ENCODE measurements at regions not wholly inside any gene's neighbourhood (a gene's known extent, or its start where the extent isn't known, plus 50 kb on each side); places are given as distances from the start of the nearest gene placed in this dataset.

GRCh38 chr5:158561562-158562190 lies 538.0 kb downstream of the EBF1 start:
- intact Hi-C loops (cut with micrococcal nuclease; ENCODE audit: unreplicated experiment), result no loop called here
- peaks cover 26% of the 10 kb centered on the region for H3K4me1 ChIP-seq (ENCODE audit: control insufficient read depth, insufficient read depth, low read length)
- ChIA-PET RAD21 (ENCODE audit: unreplicated experiment) (interaction anchor here (2.0 kb wide), 1 partner anchor 127 kb away, joined by 6 read pairs; no protein-coding TSS in a partner anchor), CTCF (interaction anchor here (1.0 to 1.3 kb wide), 4 partner anchors 11 to 544 kb away, joined by 3 read pairs; no protein-coding TSS in a partner anchor), SMC1A (ENCODE audit: uncharacterized antibody, unreplicated experiment) (interaction anchor here (0.5 to 1.8 kb wide), 5 partner anchors 10 to 408 kb away, joined by 3 to 7 read pairs (median 4); no protein-coding TSS in a partner anchor), POLR2A (interaction anchor here (1.0 kb wide), 1 partner anchor 82 kb away, joined by 3 read pairs; no protein-coding TSS in a partner anchor)
- FAIRE-seq (no peak), DNase-seq (ENCODE audit: low read depth, low spot score) (no peak), ATAC-seq (no peak)
- no peaks in the 10 kb centered on the region for H3K79me2 ChIP-seq (ENCODE audit: control insufficient read depth, insufficient read depth, low read length)
- no peak overlapping the region for H3K4me3 ChIP-seq
- H2AFZ ChIP-seq (ENCODE audit: control insufficient read depth, low read depth, low read length), result no peak overlapping the region
- H3K9me3 ChIP-seq (replicated peaks; ENCODE audit: control insufficient read depth, insufficient read depth, low read length), result no peaks in the 10 kb centered on the region; the same call in 2 of the 3 replicates
- BruUV-seq (replicated peaks), result no TSS peak
- in situ Hi-C loops (cut with MboI), result no loop called here
- H3K9ac ChIP-seq (ENCODE audit: control insufficient read depth, insufficient read depth, low read length), result no peak overlapping the region
- H3K27me3 ChIP-seq (replicated peaks in 1 of 2; ENCODE audit: control insufficient read depth in 2 of 2, insufficient read depth in 2 of 2, low read length in 1 of 2), result no peaks in the 10 kb centered on the region
- no peak overlapping the region for H3K4me2 ChIP-seq (ENCODE audit: control insufficient read depth, insufficient read depth)
- no peaks in the 10 kb centered on the region for H3K36me3 ChIP-seq (ENCODE audit: control insufficient read depth in 2 of 2, insufficient read depth in 2 of 2, low read length in 1 of 2)
- H3K27ac ChIP-seq (ENCODE audit: control insufficient read depth, insufficient read depth), result no peak overlapping the region
- WGBS (ENCODE audit: insufficient coverage, insufficient replicate concordance, low lambda C conversion rate, missing lambda C conversion rate), result 74% methylated on average over 7 of the region's 7 CpGs
- no peaks in the 10 kb centered on the region for H4K20me1 ChIP-seq (ENCODE audit: control insufficient read depth, insufficient read depth)
- TF ChIP-seq IKZF2 (IDR thresholded peaks at IDR 0.05) (no peak), SPI1 (IDR thresholded peaks at IDR 0.05; ENCODE audit: borderline replicate concordance, insufficient read depth, low read depth, low read length) (no peak), USF1 (IDR thresholded peaks at IDR 0.05; ENCODE audit: borderline replicate concordance, extremely low read length, insufficient read depth, low read depth, low read length) (no peak), TCF3 (IDR thresholded peaks at IDR 0.05; ENCODE audit: borderline replicate concordance, insufficient read depth, low read depth, low read length) (no peak), HCFC1 (IDR thresholded peaks at IDR 0.05; ENCODE audit: low read length) (no peak), CHD1 (IDR thresholded peaks at IDR 0.05; ENCODE audit: low read depth, low read length) (no peak), RB1 (IDR thresholded peaks at IDR 0.05; ENCODE audit: borderline replicate concordance) (no peak), SMARCA5 (IDR thresholded peaks at IDR 0.05) (no peak), ZBTB4 (CRISPR knock-in tag; IDR thresholded peaks at IDR 0.05) (no peak), CHD4 (IDR thresholded peaks at IDR 0.05) (no peak), CBFB (IDR thresholded peaks at IDR 0.05; ENCODE audit: low read depth) (no peak), MTA3 (IDR thresholded peaks at IDR 0.05; ENCODE audit: borderline replicate concordance, low read length) (no peak), KAT2A (conservative IDR thresholded peaks at IDR 0.05; ENCODE audit: control insufficient read depth, low read depth, low read length) (no peak), JUND (IDR thresholded peaks at IDR 0.05; ENCODE audit: low read depth, low read length) (no peak), SMC3 (IDR thresholded peaks at IDR 0.05; ENCODE audit: borderline replicate concordance, low read length) (no peak)
- TF ChIP-seq, protein P1, sequence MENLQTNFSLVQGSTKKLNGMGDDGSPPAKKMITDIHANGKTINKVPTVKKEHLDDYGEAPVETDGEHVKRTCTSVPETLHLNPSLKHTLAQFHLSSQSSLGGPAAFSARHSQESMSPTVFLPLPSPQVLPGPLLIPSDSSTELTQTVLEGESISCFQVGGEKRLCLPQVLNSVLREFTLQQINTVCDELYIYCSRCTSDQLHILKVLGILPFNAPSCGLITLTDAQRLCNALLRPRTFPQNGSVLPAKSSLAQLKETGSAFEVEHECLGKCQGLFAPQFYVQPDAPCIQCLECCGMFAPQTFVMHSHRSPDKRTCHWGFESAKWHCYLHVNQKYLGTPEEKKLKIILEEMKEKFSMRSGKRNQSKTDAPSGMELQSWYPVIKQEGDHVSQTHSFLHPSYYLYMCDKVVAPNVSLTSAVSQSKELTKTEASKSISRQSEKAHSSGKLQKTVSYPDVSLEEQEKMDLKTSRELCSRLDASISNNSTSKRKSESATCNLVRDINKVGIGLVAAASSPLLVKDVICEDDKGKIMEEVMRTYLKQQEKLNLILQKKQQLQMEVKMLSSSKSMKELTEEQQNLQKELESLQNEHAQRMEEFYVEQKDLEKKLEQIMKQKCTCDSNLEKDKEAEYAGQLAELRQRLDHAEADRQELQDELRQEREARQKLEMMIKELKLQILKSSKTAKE (IDR thresholded peaks at IDR 0.05; ENCODE audit: low read depth, poor library complexity, severe bottlenecking), result no peak
- TF ChIP-seq, protein P2, sequence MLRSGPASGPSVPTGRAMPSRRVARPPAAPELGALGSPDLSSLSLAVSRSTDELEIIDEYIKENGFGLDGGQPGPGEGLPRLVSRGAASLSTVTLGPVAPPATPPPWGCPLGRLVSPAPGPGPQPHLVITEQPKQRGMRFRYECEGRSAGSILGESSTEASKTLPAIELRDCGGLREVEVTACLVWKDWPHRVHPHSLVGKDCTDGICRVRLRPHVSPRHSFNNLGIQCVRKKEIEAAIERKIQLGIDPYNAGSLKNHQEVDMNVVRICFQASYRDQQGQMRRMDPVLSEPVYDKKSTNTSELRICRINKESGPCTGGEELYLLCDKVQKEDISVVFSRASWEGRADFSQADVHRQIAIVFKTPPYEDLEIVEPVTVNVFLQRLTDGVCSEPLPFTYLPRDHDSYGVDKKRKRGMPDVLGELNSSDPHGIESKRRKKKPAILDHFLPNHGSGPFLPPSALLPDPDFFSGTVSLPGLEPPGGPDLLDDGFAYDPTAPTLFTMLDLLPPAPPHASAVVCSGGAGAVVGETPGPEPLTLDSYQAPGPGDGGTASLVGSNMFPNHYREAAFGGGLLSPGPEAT (IDR thresholded peaks at IDR 0.05; ENCODE audit: low read depth), result no peak
